ENCODE measurements at regions not wholly inside any gene's neighbourhood (a gene's known extent, or its start where the extent isn't known, plus 50 kb on each side); places are given as distances from the start of the nearest gene placed in this dataset.
A peak's percentile ranks its signal among the peaks of the same experiment; 100 is the strongest.
"Not testable (repeated sequence)": the region's sequence is repeated elsewhere in the genome, so short reads cannot be mapped to it uniquely, and the experiment has no call there.

DNA sequence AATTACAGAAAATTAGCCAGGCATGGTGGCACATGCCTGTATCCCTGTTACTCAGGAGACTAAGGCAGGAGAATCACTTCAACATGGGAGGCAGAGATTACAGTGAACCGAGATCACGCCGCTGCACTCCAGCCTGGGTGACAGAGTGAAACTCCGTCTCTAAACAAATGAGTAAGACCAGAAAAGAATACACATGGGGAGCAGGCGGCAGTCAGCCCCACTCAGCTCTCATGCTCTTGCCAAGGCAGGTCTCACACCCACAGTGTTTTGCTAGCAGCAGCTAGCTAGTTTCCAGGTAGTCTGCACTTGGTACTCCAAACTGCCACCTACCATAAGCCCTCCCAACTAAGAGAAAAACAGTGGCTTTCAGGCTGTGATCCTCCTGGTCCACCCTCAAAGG lies 722.3 kb upstream of the CTNND2 start:
- no peak for DNase-seq

DNA sequence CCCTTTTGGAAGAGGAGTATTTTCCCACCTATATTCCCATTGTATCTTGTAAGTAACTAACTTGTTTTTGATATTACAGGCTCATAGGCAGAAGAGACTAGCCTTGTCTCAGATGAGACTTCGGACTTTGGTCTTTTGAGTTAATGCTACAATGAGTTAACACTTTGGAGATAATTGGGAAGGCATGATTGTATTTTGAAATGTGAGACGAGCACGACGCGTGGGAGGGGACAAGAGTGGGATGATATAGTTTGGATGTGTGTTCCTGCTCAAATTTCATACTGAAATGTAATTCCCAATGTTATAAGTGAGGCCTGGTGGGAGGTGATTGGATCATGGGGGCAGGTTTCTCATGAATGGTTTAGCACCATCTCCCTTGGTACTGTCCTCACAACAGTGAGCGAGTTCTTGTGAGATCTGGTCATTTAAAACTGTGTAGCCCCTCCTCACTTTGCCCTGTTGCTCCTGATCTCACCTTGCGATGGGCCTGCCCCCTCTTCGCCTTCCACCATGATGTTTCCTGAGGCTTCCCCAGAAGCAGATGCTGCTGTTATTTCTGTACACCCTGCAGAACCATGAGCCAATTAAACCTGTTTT lies 721.5 kb upstream of the CTNND2 start:
- DNase-seq, result no peak

DNA sequence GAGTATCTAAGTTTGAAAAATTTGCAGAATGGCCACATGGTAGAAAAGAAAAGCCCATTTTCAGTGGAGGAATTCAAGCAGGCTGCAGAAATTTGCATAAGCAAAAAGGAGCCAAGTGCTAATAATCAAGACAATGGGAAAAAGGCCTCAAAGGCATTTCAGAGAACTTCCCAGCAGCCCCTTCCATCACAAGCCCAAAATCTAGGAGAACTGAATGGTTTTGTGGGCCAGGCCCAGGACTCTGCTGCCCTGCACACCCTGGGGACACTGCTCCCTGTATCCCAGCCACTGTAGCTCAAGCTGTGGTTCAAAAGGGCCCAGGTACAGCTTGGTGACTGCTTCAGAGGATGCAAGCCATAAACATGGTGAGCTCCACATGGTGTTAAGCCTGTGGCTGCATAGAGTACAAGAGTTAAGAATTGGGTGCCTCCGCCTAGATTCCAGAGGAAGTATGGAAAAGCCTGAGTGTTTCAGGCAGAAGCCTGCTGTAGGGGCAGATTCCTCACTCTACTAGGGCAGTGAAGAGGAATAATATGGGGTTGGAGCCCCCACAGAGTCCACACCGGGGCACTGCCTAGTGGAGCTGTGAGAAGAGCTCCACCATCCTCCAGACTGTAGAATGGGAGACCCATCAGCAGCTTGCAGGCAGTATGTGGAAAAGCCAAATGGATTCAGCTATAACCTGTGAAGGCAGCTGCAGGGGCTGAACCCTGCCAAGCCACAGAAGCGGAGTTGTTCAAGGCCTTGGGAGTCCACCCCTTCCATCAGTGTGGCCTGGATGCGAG lies 720.7 kb upstream of the CTNND2 start:
- DNase-seq, result no peak

DNA sequence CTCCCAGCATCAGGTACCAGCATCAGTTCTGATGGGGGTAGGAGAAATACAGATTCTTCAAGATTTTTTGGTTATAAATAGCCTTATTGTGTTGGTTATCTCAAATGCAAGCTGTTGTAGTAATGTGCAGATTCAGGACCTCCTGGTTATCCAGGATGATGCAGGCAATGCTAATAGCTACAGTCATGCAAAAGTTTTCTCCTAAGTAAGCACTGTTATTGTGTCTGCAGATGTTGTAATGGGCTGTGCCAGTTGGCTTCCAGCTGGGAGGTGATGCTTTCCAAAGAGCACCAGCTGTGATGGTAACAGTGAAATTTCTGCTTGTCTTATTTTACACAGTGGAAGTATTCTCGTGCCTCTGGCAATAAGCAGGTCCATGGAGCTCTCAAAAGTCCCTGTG lies 719.2 kb upstream of the CTNND2 start:
- DNase-seq, result no peak

DNA sequence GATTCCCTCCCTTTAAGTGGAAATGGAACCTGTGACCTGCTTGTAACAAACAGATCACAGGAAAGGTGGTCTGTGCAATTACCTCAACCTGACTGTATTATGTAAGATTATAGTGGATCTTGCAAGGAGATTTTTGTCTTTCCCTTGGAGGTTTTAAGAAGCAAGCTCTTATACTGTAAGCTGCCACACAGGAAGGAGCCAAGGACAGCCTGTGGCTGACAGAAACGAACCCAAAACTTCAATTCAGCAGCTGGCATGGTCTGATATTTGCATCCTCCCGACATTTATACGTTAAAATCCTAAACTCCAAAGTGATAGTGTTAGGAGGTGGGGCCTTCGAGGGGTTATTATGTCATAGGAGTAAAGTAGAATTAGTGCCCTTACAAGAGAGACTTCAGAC lies 711.8 kb upstream of the CTNND2 start:
- no peak for DNase-seq

DNA sequence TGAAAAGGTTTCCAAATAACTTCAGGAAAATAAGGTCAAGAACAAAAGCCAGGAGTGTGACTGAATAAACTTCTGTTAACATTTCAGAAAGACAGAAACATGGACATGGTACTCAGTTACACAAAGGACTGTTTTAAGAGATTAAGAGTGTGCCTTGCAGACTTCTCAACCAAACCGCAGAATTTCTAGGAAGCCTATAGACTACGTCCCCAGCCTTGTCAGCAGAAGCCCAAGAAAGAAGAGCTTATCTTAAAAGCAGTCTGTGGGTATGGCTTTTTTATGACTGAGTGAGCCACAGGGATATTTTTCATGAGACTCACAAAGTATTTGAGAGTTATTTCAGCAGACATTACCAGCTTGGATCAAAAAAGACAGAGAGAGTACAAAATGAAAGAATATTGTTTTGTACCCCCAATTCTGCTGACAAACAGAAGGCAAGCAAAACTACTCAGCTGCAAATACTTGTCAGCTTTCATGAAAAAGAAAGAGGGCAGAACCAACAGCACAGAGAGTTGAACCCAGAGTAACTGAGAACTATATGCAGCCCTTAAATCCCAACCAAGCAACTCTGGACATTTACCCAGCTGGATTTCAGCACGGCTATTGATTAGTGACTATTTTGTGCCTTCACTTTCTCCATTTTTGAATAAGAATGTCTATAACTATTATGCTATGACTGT lies 711.0 kb upstream of the CTNND2 start:
- DNase-seq, result no peak

DNA sequence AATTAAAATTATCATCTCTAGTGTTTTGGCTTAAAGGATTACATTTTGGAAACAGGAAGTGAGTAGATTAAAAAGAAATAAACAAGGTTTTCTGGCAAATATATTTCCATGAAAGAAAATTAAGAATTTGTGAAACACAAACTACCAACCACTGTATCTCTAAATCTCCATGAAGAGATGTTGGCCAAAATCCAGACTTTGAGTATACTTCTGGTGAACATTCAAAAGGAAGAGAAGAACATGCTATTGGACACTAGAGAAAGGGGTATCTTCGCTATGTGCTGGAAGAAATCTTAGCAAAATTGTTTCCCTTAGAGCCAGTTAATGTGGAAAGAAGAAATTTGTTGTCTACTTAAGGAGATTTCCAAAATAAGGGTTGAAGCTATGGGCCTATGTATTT lies 710.4 kb upstream of the CTNND2 start:
- no peak for DNase-seq

DNA sequence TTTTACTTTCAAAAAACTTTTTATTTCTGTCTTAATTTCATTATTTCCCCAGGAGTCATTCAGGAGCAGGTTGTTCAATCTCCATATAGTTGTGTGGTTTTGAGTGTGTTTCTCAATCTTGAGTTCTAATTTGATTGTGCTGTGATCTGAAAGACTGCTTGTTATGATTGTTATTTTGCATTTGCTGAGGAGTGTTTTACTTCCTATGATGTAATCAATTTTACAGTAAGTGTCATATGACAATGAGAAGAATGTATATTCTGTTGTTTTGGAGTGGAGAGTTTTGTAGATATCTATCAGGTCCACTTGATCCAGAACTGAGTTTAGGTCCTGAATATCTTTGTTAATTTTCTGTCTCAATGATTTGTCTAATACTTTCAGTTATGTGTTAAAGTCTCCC lies 706.9 kb upstream of the CTNND2 start:
- DNase-seq, result no peak

DNA sequence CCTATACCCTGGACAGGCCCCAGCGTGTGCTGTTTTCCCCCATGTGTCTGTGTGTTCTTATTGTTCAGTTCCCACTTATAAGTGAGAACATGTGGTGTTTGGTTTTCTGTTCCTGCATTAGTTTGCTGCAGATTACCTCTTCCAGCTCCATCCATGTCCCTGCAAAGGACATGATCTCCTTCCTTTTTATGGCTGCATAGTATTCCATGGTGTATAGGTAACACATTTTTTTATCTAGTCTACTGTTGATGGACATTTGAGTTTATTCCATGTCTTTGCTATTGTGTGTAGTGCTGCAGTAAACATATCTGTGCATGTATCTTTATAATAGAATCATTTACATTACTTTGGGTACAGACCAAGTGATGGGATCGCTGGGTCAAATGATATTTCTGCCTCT lies 703.6 kb upstream of the CTNND2 start:
- DNase-seq, result not testable (repeated sequence)

DNA sequence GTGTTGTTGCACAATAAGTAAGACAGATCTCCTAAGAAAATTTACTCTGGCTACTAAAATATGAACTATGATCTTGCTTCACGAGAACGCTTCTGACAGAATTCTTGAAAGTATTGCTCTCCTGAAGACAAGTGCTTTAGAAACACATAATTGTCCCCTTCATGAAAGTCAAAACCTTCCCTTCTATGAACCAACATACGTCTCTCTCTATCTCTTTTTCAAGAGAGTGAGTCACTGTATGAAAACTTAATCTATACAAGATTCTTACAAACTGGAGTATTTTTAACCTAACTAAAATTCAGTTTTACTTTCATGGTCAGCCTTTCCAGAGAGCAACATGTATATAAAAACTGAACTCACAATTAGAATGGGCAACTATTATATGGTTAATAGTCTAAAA lies 688.0 kb upstream of the CTNND2 start:
- no peak for DNase-seq

DNA sequence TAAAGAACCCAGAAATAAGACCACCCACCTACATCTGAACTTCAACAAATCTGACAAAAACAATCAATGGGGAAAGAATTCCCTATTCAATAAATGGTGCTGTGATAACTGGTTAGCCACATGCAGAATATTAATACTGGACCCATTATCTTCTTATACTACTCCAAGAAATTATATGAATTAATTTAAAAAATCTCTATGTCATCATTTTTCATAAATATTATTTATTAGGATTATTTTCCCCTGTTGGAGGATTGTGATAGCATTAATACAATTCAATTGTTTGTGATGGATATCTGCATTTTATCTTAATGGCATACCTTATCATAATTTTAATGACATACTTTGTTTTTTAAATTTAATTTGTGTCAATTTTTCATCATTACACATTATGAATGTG lies 682.2 kb upstream of the CTNND2 start:
- DNase-seq, result no peak

DNA sequence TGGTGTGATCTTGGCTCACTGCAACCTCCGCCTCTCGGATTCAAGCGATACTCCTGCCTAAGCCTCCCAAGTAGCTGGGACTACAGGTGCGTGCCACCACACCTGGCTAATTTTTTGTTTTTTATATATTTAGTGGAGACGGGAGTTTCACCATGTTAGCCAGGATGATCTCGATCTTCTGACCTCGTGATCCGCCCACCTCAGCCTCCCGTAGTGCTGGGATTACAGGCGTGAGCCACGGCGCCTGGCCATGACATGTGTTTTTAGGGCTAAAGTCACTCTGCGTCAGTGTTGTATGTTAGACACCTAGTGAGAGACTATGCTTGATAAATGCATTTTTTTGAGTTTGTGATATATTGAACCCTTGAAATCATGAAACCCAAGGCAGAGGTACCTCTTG lies 674.6 kb upstream of the CTNND2 start:
- not testable (repeated sequence) for DNase-seq

DNA sequence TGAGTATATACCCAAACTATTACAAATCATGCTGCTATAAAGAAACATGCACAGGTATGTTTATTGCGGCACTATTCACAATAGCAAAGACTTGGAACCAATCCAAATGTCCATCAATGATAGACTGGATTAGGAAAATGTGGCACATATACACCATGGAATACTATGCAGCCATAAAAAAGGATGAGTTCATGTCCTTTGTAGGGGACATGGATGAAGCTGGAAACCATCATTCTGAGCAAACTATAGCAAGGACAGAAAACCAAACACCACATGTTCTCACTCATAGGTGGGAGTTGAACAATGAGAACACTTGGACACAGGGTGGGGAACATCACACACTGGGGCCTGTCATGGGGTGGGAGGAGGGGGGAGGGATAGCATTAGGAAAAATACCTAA lies 672.7 kb upstream of the CTNND2 start:
- DNase-seq, result not testable (repeated sequence)

DNA sequence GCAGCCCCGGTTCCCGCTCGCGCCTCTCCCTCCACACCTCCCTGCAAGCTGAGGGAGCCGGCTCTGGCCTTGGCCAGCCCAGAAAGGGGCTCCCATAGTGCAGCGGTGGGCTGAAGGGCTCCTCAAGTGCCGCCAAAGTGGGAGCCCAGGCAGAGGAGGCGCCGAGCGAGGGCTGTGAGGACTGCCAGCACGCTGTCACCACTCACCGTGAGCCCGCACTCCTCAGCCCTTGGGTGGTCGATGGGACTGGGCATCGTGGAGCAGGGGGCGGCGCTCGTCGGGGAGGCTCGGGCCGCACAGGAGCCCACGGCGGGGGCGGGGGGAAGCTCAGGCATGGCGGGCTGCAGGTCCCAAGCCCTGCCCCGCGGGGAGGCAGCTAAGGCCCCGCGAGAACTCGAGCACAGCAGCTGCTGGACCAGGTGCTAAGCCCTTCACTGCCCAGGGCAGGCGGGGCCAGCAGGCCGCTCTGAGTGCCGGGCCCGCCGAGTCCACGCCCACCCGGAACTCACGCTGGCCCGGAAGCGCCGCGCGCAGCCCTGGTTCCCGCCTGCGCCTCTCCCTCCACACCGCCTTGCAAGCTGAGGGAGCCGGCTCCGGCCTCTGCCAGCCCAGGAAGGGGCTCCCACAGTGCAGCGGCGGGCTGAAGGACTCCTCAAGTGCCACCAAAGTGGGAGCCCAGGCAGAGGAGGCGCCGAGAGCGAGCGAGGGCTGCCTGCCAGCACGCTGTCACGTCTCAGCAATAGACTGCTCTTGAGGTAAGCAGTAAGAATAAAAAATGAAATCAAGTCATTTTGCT lies 670.2 kb upstream of the CTNND2 start:
- peak; percentile 82 for DNase-seq

DNA sequence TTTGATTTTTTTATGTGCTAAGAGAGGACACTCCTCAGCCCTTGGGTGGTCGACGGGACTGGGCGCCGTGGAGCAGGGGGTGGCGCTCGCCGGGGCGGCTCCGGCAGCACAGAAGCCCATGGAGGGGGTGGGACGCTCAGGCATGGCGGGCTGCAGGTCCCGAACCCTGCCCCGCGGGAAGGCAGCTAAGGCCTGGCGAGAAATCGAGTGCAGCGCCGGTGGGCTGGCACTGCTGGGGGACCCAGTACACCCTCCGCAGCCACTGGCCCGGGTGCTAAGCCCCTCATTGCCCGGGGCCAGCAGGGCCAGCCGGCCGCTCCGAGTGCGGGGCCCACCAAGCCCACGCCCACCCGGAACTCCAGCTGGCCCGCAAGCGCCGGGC lies 669.7 kb upstream of the CTNND2 start:
- not testable (repeated sequence) for DNase-seq

DNA sequence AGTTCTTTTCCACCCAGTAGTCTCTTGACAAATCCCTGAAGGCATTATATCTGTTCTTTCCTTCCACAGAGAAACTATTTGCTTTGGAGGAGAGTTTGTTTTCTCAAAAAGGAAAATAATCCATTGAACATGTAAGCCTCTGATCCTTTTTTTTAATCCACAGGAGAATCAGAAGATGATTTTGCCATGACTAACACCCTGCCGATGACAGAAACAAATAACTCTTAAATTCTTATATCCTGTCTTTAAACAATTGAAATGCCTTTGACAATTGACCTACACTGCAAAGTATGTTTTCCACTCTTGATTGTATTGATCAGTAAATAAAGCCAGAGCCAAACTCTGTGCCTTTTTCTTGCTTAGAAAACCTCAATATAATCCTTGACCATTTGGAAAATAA lies 666.4 kb upstream of the CTNND2 start:
- no peak for DNase-seq

DNA sequence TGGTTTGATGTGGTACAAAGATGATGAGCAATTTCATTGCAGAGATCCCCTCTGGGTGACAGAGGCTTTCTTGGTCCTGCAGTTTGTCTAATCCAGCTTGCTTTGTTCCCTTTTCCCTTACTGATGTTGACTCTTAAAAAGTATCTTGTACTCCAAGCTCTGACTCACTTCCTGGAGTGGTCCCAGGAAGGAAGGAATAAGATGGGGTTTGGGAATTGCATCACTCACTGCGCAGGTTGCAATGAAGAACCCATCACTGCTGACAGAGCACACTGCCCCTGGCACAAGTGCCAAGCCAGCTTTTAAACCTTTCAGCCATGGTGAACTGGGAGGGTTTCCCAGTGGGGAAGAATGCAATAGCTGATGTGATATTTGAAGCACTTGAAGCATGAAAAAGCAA lies 662.2 kb upstream of the CTNND2 start:
- no peak for DNase-seq

DNA sequence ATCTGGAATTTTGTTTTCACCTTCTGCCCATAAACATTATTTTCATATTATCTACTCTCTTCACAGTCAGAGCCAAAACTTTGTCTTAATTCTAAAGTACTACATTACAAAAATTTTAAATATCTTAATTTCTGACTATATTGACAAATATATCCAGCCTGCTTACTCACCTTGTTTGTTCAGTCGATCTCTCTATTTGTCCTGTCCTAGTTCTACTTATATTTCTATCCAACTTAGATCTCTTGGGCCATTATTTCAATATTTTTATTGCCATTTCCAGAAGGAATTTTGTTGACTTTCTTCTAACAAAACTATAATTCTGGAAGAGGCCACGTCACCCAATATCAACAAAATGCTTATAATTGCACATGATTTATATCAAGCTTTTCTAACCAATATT lies 652.8 kb upstream of the CTNND2 start:
- DNase-seq, result no peak

DNA sequence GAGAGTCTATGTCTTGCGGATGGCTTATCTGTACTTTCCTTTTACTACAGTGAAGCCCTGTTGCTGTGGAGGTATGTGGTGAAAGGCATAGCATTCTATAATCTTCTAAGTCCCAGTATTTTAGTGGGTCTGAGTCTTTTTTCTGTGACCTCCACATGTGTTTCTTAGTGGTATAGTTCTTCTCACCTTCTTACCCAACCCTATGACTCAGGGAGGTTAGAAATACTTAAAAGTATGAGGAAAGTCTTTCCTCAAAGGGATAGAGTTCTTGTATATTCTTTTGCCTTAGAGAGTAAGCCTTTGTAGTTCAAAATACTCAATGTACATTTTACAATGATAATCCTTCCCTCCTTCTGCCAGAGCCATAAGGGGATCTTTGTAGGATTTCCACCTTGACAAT lies 621.9 kb upstream of the CTNND2 start:
- DNase-seq, result no peak

DNA sequence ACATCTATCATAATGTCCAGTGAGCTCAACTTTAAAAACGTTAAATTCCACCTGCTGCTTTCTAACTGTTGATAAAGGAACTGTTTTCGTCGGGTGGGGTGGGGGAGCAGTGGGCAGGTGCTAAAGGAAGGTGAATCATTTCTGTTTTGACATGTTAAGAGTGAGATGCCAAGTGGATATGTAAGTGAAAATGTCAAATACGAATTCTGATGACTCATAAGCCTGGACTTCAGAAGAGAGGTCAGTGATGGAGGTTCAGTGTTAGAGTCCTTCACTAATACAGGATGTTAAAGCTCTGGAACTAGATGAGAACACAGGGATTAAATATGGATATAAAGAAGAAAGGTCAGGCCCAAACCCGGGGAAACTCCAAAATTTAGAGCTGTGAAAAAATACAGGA lies 617.9 kb upstream of the CTNND2 start:
- no peak for DNase-seq

DNA sequence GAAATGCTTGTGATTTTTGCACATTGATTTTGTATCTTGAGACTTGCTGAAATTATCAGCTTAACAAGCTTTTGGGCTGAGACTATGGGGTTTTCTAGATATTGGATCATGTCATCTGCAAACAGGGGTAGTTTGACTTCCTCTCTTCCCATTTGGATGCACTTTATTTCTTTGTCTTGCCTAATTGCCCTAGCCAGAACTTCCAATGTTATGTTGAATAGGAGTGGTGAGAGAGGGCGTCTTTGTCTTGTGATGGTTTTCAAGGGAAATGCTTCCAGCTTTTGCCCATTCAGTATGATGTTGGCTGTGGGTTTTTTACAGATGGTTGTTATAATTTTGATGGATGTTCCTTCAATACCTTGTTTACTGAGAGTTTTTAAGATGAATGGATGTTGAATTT lies 600.7 kb upstream of the CTNND2 start:
- not testable (repeated sequence) for DNase-seq

DNA sequence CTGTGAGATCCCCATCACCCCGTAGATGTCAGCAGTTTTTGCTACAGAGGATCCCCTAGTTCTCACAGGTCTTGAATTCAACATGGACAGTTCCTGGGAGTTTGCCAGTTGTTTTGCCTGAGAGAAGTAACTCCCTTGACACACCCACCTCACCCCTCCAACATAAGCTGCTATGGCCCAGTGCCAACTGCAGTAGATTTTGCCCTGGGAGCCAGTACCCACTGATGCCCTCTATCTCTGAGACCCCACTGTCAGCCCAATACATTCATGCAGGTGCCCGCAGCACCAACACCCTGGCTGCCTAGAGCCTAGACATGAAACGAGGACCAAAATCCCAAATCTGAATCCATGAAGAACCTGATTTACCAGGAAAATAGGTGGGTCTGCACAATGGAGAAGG lies 583.9 kb upstream of the CTNND2 start:
- DNase-seq, result no peak

DNA sequence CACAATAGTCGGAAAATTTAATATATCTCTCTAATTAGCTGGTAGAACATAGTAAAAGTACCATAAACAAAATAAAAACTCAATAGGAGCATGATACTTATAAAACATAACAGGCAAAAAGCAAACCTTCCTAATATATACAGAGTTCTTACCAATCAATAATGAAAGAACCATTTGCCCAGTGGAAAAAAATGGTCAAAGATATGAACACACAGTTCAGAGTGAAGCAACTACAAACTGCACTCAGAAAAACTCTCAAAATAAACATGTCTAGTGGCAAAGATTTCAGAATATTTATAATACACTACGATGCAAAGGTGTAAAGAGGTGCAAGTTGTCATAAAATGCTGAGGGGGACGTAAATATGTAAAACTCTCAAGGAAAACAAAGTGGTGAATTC lies 576.2 kb upstream of the CTNND2 start:
- DNase-seq, result no peak

DNA sequence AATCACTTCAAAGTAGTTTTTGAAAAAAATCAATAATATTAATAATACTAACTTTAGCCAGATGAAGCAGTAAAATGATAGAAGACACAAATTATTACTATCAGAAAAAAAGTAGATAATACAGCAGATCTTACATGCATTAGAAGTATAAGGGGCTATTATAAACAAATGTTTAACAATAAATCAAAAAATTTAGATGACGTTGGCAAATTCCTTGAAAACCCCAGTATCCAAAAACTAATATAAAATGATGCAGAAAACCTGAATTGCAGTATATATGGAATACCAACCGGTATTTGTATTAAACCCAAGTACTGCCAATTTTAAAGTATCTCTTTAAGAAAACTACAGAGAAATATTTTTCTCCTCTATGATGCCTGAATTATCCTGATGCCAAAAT lies 573.3 kb upstream of the CTNND2 start:
- no peak for DNase-seq

Data from NCI-H2227 treated with DMSO at 0.1 percent for 48 hours (cell line).